HEK293 (cell line): ENCODE measurements at regions not wholly inside any gene's neighbourhood (a gene's known extent, or its start where the extent isn't known, plus 50 kb on each side); places are given as distances from the start of the nearest gene placed in this dataset.
A peak's percentile ranks its signal among the peaks of the same experiment; 100 is the strongest.

Source experiments
- FEZF1 ChIP-seq: fragments of 450-650 bp; formaldehyde crosslinking; IDR thresholded peaks from 2 replicates; pipeline ENCODE4 v1.5.1; 2016; ENCODE audit warnings: missing biosample characterization, missing genetic modification characterization
- KLF1 ChIP-seq: fragments of 450-650 bp; formaldehyde crosslinking; IDR thresholded peaks from 2 replicates; pipeline ENCODE4 v1.5.1; 2016; ENCODE audit warnings: missing biosample characterization, missing genetic modification characterization
- OSR2 ChIP-seq: fragments of 450-650 bp; formaldehyde crosslinking; IDR thresholded peaks from 2 replicates; pipeline ENCODE4 v1.5.1; 2016; ENCODE audit warnings: missing biosample characterization, missing genetic modification characterization
- OVOL3 ChIP-seq: fragments of 450-650 bp; formaldehyde crosslinking; IDR thresholded peaks from 2 replicates; pipeline ENCODE4 v1.5.1; 2016; ENCODE audit warnings: missing biosample characterization, missing genetic modification characterization
- PRDM4 ChIP-seq: fragments of 450-650 bp; formaldehyde crosslinking; IDR thresholded peaks from 2 replicates; pipeline ENCODE4 v1.5.1; 2017; ENCODE audit warnings: missing biosample characterization, missing genetic modification characterization
- PRDM6 ChIP-seq: fragments of 450-650 bp; formaldehyde crosslinking; IDR thresholded peaks from 2 replicates; pipeline ENCODE4 v1.5.1; 2017; ENCODE audit warnings: missing biosample characterization, missing genetic modification characterization
- SP7 ChIP-seq: fragments of 450-650 bp; formaldehyde crosslinking; IDR thresholded peaks from 2 replicates; pipeline ENCODE4 v1.5.1; 2016; ENCODE audit warnings: missing biosample characterization, missing genetic modification characterization
- TCF7L2 ChIP-seq: IDR thresholded peaks from 2 replicates; pipeline ENCODE4 v1.6.1; 2011; ENCODE audit warnings: low read depth, mild to moderate bottlenecking, inconsistent platforms, low read length, moderate library complexity, borderline replicate concordance
- TRIM28 ChIP-seq: IDR thresholded peaks from 2 replicates; pipeline ENCODE4 v1.6.1; 2011; ENCODE audit warnings: low read length, control low read depth, borderline replicate concordance
- ZBTB8A ChIP-seq: fragments of 450-650 bp; formaldehyde crosslinking; IDR thresholded peaks from 2 replicates; pipeline ENCODE4 v1.5.1; 2016; ENCODE audit warnings: missing biosample characterization, missing genetic modification characterization
- ZIC2 ChIP-seq: fragments of 450-650 bp; formaldehyde crosslinking; IDR thresholded peaks from 2 replicates; pipeline ENCODE4 v1.5.1; 2016; ENCODE audit warnings: missing biosample characterization, missing genetic modification characterization
- ZNF10 ChIP-seq: fragments of 450-650 bp; formaldehyde crosslinking; IDR thresholded peaks from 2 replicates; pipeline ENCODE4 v1.5.1; 2017; ENCODE audit warnings: missing biosample characterization, missing genetic modification characterization
- ZNF146 ChIP-seq: fragments of 450-650 bp; formaldehyde crosslinking; IDR thresholded peaks from 2 replicates; pipeline ENCODE4 v1.5.1; 2016; ENCODE audit warnings: missing biosample characterization, missing genetic modification characterization
- ZNF18 ChIP-seq: fragments of 450-650 bp; formaldehyde crosslinking; IDR thresholded peaks from 2 replicates; pipeline ENCODE4 v1.5.1; 2016; ENCODE audit warnings: missing biosample characterization, missing genetic modification characterization
- ZNF19 ChIP-seq: fragments of 450-650 bp; formaldehyde crosslinking; IDR thresholded peaks from 2 replicates; pipeline ENCODE4; 2016; ENCODE audit warnings: missing biosample characterization, missing genetic modification characterization, low read depth
- ZNF248 ChIP-seq: fragments of 450-650 bp; formaldehyde crosslinking; IDR thresholded peaks from 2 replicates; pipeline ENCODE4 v1.5.1; 2017; ENCODE audit warnings: missing biosample characterization, missing genetic modification characterization
- ZNF266 ChIP-seq: fragments of 450-650 bp; formaldehyde crosslinking; IDR thresholded peaks from 2 replicates; pipeline ENCODE4 v1.5.1; 2016; ENCODE audit warnings: missing biosample characterization, missing genetic modification characterization, low read depth
- ZNF341 ChIP-seq: fragments of 450-650 bp; formaldehyde crosslinking; IDR thresholded peaks from 2 replicates; pipeline ENCODE4; 2016; ENCODE audit warnings: low read depth, missing biosample characterization, missing genetic modification characterization
- ZNF350 ChIP-seq: fragments of 450-650 bp; formaldehyde crosslinking; IDR thresholded peaks from 2 replicates; pipeline ENCODE4 v1.5.0; 2017; ENCODE audit warnings: missing biosample characterization, mild to moderate bottlenecking, missing genetic modification characterization
- ZNF426 ChIP-seq: fragments of 450-650 bp; formaldehyde crosslinking; IDR thresholded peaks from 2 replicates; pipeline ENCODE4 v1.5.1; 2017; ENCODE audit warnings: missing biosample characterization, missing genetic modification characterization, mild to moderate bottlenecking, inconsistent platforms, moderate library complexity
- ZNF560 ChIP-seq: fragments of 450-650 bp; formaldehyde crosslinking; IDR thresholded peaks from 2 replicates; pipeline ENCODE4 v1.5.1; 2017; ENCODE audit warnings: missing biosample characterization, missing genetic modification characterization, borderline replicate concordance
- ZNF561 ChIP-seq: fragments of 450-650 bp; IDR thresholded peaks from 2 replicates; pipeline ENCODE4 v1.5.1; 2018; ENCODE audit warnings: missing biosample characterization, missing genetic modification characterization, borderline replicate concordance
- ZNF585B ChIP-seq: fragments of 450-650 bp; formaldehyde crosslinking; IDR thresholded peaks from 2 replicates; pipeline ENCODE4 v1.5.1; 2016; ENCODE audit warnings: missing biosample characterization, missing genetic modification characterization
- ZSCAN16 ChIP-seq: fragments of 450-650 bp; formaldehyde crosslinking; IDR thresholded peaks from 2 replicates; pipeline ENCODE4 v1.5.1; 2016; ENCODE audit warnings: missing biosample characterization, missing genetic modification characterization
- ZXDB ChIP-seq: fragments of 450-650 bp; formaldehyde crosslinking; IDR thresholded peaks from 2 replicates; pipeline ENCODE4 v1.5.1; 2016; ENCODE audit warnings: missing biosample characterization, missing genetic modification characterization
- TF ChIP-seq, protein P1 (sequence below): fragments of 450-650 bp; formaldehyde crosslinking; IDR thresholded peaks from 2 replicates; pipeline ENCODE4 v1.5.1; 2016; ENCODE audit warnings: missing biosample characterization, missing genetic modification characterization
- TF ChIP-seq, protein P2 (sequence below): fragments of 450-650 bp; formaldehyde crosslinking; IDR thresholded peaks from 2 replicates; pipeline ENCODE4 v1.5.1; 2016; ENCODE audit warnings: missing biosample characterization, missing genetic modification characterization
- TF ChIP-seq, protein P3 (sequence below): fragments of 450-650 bp; formaldehyde crosslinking; IDR thresholded peaks from 2 replicates; pipeline ENCODE4 v1.5.1; 2017; ENCODE audit warnings: missing biosample characterization, mild to moderate bottlenecking, missing genetic modification characterization, moderate library complexity

DNA sequence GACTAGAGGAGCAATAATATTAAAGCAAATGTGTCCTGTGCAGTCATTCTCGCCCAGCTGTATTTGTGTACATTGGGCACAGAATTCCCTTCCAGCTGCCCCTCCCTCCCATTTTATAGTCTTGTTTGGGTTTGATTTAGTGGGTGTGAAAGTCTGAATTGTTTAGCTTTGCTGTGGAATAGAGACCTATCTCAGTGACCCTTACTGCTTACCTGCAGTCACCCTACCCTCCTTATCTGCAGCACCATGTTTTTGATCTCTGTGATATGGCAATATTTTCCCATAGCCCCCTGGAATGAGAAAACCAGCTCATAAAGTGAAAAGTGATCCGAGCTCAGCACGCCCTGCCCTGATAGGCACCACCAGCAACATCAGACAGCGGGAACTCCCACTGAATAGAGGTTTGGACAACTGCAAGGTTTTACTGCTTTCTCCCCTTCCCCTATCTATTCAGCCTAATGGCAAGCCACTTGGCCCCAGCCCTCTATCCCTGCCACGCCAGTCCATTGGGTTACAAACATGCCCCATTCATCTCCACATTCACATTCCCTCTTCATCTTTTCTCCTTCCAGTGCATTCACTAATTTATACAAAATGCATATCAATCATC, 199.0 kb downstream of the ETS1 start (continued):
- TF ChIP-seq FEZF1 (tag by site-specific recombination), result peak; percentile 87
- TF ChIP-seq PRDM4 (tag by site-specific recombination), result peak; percentile 36; the same call in 1 of the 2 replicates
- TF ChIP-seq ZNF350 (tag by site-specific recombination), result no peak
- peak; percentile 88 for TF ChIP-seq KLF1 (tag by site-specific recombination)
- TF ChIP-seq ZIC2, result peak; percentile 91
- peak; percentile 79 for TF ChIP-seq ZXDB (tag by site-specific recombination)
- TF ChIP-seq ZNF561 (tag by site-specific recombination), result peak; percentile 78
- TF ChIP-seq ZNF18 (tag by site-specific recombination), result peak; percentile 65; the same call in 1 of the 2 replicates
- TF ChIP-seq ZNF560 (tag by site-specific recombination), result no peak
- TF ChIP-seq ZNF266 (tag by site-specific recombination), result no peak
- TF ChIP-seq, protein P1, sequence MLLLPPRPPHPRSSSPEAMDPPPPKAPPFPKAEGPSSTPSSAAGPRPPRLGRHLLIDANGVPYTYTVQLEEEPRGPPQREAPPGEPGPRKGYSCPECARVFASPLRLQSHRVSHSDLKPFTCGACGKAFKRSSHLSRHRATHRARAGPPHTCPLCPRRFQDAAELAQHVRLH (tag by site-specific recombination), result peak; percentile 98
- TF ChIP-seq, protein P2, sequence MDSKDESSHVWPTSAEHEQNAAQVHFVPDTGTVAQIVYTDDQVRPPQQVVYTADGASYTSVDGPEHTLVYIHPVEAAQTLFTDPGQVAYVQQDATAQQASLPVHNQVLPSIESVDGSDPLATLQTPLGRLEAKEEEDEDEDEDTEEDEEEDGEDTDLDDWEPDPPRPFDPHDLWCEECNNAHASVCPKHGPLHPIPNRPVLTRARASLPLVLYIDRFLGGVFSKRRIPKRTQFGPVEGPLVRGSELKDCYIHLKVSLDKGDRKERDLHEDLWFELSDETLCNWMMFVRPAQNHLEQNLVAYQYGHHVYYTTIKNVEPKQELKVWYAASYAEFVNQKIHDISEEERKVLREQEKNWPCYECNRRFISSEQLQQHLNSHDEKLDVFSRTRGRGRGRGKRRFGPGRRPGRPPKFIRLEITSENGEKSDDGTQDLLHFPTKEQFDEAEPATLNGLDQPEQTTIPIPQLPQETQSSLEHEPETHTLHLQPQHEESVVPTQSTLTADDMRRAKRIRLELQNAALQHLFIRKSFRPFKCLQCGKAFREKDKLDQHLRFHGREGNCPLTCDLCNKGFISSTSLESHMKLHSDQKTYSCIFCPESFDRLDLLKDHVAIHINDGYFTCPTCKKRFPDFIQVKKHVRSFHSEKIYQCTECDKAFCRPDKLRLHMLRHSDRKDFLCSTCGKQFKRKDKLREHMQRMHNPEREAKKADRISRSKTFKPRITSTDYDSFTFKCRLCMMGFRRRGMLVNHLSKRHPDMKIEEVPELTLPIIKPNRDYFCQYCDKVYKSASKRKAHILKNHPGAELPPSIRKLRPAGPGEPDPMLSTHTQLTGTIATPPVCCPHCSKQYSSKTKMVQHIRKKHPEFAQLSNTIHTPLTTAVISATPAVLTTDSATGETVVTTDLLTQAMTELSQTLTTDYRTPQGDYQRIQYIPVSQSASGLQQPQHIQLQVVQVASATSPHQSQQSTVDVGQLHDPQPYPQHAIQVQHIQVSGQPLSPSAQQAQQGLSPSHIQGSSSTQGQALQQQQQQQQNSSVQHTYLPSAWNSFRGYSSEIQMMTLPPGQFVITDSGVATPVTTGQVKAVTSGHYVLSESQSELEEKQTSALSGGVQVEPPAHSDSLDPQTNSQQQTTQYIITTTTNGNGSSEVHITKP (tag by site-specific recombination), result peak; percentile 42
- TF ChIP-seq PRDM6, result peak; percentile 58; the same call in 1 of the 2 replicates
- TF ChIP-seq ZNF585B (tag by site-specific recombination), result no peak
- TF ChIP-seq ZNF341 (tag by site-specific recombination), result peak; percentile 59
- TF ChIP-seq ZNF10 (tag by site-specific recombination), result no peak
- no peak for TF ChIP-seq ZNF248 (tag by site-specific recombination)
- TF ChIP-seq TCF7L2, result peak; percentile 94
- no peak for TF ChIP-seq OVOL3 (tag by site-specific recombination)
- peak; percentile 61 for TF ChIP-seq OSR2 (tag by site-specific recombination)
- TF ChIP-seq, protein P3, sequence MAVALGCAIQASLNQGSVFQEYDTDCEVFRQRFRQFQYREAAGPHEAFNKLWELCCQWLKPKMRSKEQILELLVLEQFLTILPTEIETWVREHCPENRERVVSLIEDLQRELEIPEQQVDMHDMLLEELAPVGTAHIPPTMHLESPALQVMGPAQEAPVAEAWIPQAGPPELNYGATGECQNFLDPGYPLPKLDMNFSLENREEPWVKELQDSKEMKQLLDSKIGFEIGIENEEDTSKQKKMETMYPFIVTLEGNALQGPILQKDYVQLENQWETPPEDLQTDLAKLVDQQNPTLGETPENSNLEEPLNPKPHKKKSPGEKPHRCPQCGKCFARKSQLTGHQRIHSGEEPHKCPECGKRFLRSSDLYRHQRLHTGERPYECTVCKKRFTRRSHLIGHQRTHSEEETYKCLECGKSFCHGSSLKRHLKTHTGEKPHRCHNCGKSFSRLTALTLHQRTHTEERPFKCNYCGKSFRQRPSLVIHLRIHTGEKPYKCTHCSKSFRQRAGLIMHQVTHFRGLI (tag by site-specific recombination), result no peak
- TF ChIP-seq ZNF426 (tag by site-specific recombination), result no peak
- peak; percentile 73 for TF ChIP-seq SP7 (tag by site-specific recombination)
- TF ChIP-seq ZNF146 (tag by site-specific recombination), result no peak
- TF ChIP-seq ZNF19 (tag by site-specific recombination), result peak; percentile 39; the same call in 1 of the 2 replicates
- peak; percentile 78 for TF ChIP-seq ZBTB8A (tag by site-specific recombination)
- peak; percentile 82 for TF ChIP-seq ZSCAN16 (tag by site-specific recombination)
- TF ChIP-seq TRIM28, result peak; percentile 58
